ENCODE measurements at regions not wholly inside any gene's neighbourhood (a gene's known extent, or its start where the extent isn't known, plus 50 kb on each side); places are given as distances from the start of the nearest gene placed in this dataset.
"Not testable (repeated sequence)": the region's sequence is repeated elsewhere in the genome, so short reads cannot be mapped to it uniquely, and the experiment has no call there.

GRCh38 chr11:89545691-89546090 lies 54.5 kb upstream of the NOX4 start:
- DNase-seq = no peak

- not testable (repeated sequence) for DNase-seq
Observed at GRCh38 chr11:89555781-89556180, 64.6 kb upstream of the NOX4 start.

- not testable (repeated sequence) for DNase-seq
Observed at GRCh38 chr11:89556731-89557707, 65.8 kb upstream of the NOX4 start.

- not testable (repeated sequence) for DNase-seq
Observed at GRCh38 chr11:89560598-89560997, 69.4 kb upstream of the NOX4 start.

GRCh38 chr11:89562731-89563130 lies 71.6 kb upstream of the NOX4 start:
- not testable (repeated sequence) for DNase-seq

- DNase-seq = no peak
Observed at GRCh38 chr11:89566972-89567371, 75.8 kb upstream of the NOX4 start.

GRCh38 chr11:89569387-89569786 lies 78.2 kb upstream of the NOX4 start:
- DNase-seq = not testable (repeated sequence)

GRCh38 chr11:89571706-89572105 lies 80.5 kb upstream of the NOX4 start:
- not testable (repeated sequence) for DNase-seq

- not testable (repeated sequence) for DNase-seq
Observed at GRCh38 chr11:89575846-89576245, 84.7 kb upstream of the NOX4 start.

- not testable (repeated sequence) for DNase-seq
Observed at GRCh38 chr11:89577428-89577827, 86.3 kb upstream of the NOX4 start.

GRCh38 chr11:89583580-89583979 lies 92.4 kb upstream of the NOX4 start:
- no peak for DNase-seq

GRCh38 chr11:89585046-89585445 lies 93.9 kb upstream of the NOX4 start:
- DNase-seq = not testable (repeated sequence)

- not testable (repeated sequence) for DNase-seq
Observed at GRCh38 chr11:89585471-89585870, 94.3 kb upstream of the NOX4 start.

GRCh38 chr11:89589413-89589812 lies 98.2 kb upstream of the NOX4 start:
- DNase-seq = not testable (repeated sequence)

- DNase-seq = peak; percentile 24
Observed at GRCh38 chr11:89590008-89590632, 98.9 kb upstream of the NOX4 start.

- not testable (repeated sequence) for DNase-seq
Observed at GRCh38 chr11:89601263-89601662, 108.8 kb upstream of the TRIM77 start.

- no peak for DNase-seq
Observed at GRCh38 chr11:89604281-89604680, 105.8 kb upstream of the TRIM77 start.

- peak; percentile 94 for DNase-seq
Observed at GRCh38 chr11:89606845-89607244, 103.3 kb upstream of the TRIM77 start.

GRCh38 chr11:89607497-89607896 lies 102.6 kb upstream of the TRIM77 start:
- peak; percentile 27 for DNase-seq

GRCh38 chr11:89608234-89608966 lies 101.7 kb upstream of the TRIM77 start:
- DNase-seq = peak; percentile 59

GRCh38 chr11:89612096-89612495 lies 98.0 kb upstream of the TRIM77 start:
- no peak for DNase-seq

- DNase-seq = peak; percentile 32
Observed at GRCh38 chr11:89613911-89614310, 96.2 kb upstream of the TRIM77 start.

GRCh38 chr11:89614428-89614827 lies 95.7 kb upstream of the TRIM77 start:
- DNase-seq = peak; percentile 71
